ENCODE measurements at regions not wholly inside any gene's neighbourhood (a gene's known extent, or its start where the extent isn't known, plus 50 kb on each side); places are given as distances from the start of the nearest gene placed in this dataset.

DNA sequence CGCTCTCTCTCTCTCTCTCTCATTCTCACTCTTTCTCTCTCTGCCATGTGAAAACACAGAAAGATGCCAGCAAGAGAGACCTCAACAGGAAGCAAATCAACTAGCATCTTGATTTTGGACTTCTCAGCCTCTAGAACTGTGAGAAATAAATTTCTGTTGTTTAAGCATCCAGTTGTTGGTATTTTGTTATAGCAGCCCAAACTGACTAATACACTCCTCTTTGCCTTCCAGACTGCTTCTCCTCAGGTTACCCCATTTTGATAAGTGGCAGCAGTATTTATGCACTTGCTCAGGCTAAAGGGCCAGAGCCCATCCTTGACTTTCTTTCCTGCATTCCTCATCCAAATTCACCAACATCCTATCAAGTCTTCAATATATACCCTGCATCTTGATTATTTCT, 76.6 kb upstream of the NANOGP8 start:
- no peaks in the 10 kb centered on the region for H3K9me3 ChIP-seq
- intact Hi-C loops (cut with DNase I; ENCODE audit: low total_unique reads): no loop called here
- H3K36me3 ChIP-seq: no peaks in the 10 kb centered on the region
- no peaks in the 10 kb centered on the region for H3K27me3 ChIP-seq
- H3K4me3 ChIP-seq: no peak overlapping the region
- H3K4me1 ChIP-seq: no peaks in the 10 kb centered on the region
- no peak for TF ChIP-seq POLR2A (IDR thresholded peaks at IDR 0.05)
- TF ChIP-seq, protein P1, sequence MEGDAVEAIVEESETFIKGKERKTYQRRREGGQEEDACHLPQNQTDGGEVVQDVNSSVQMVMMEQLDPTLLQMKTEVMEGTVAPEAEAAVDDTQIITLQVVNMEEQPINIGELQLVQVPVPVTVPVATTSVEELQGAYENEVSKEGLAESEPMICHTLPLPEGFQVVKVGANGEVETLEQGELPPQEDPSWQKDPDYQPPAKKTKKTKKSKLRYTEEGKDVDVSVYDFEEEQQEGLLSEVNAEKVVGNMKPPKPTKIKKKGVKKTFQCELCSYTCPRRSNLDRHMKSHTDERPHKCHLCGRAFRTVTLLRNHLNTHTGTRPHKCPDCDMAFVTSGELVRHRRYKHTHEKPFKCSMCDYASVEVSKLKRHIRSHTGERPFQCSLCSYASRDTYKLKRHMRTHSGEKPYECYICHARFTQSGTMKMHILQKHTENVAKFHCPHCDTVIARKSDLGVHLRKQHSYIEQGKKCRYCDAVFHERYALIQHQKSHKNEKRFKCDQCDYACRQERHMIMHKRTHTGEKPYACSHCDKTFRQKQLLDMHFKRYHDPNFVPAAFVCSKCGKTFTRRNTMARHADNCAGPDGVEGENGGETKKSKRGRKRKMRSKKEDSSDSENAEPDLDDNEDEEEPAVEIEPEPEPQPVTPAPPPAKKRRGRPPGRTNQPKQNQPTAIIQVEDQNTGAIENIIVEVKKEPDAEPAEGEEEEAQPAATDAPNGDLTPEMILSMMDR (IDR thresholded peaks at IDR 0.05): no peak
- H3K27ac ChIP-seq: no peak overlapping the region
- no peak for DNase-seq

DNA sequence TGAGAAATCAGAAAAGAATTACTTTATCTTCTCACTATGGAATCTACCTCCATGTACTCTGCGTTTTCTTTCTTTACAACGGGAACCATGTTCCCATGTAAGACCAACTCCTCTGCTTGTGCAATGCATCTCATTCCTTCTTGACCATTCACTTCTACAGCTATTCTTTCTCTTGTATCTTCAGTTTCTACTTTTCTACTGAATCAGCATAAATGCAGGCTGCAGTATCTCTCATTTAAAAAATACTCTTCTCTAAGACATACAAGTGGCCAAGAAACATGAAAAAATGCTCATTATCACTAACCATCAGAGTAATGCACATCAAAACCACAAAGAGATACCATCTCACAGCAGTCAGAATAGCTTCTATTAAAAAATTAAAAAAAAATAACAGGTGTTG, 74.1 kb upstream of the NANOGP8 start:
- no peaks in the 10 kb centered on the region for H3K9me3 ChIP-seq
- H3K4me3 ChIP-seq: no peak overlapping the region
- no peaks in the 10 kb centered on the region for H3K27me3 ChIP-seq
- no peaks in the 10 kb centered on the region for H3K36me3 ChIP-seq
- intact Hi-C loops (cut with DNase I; ENCODE audit: low total_unique reads): no loop called here
- no peak for DNase-seq
- TF ChIP-seq, protein P1 (IDR thresholded peaks at IDR 0.05): no peak
- no peak for TF ChIP-seq POLR2A (IDR thresholded peaks at IDR 0.05)
- no peaks in the 10 kb centered on the region for H3K4me1 ChIP-seq
- H3K27ac ChIP-seq: no peak overlapping the region

- intact Hi-C loops (cut with DNase I; ENCODE audit: low total_unique reads): no loop called here
These were observed 66.7 kb upstream of the NANOGP8 start for GRCh38 chr15:35151782-35152181.

GRCh38 chr15:35151381-35151780, 66.3 kb upstream of the NANOGP8 start:
- H3K4me1 ChIP-seq: no peaks in the 10 kb centered on the region
- intact Hi-C loops (cut with DNase I; ENCODE audit: low total_unique reads): no loop called here
- no peak overlapping the region for H3K4me3 ChIP-seq
- no peak overlapping the region for H3K27ac ChIP-seq
- no peaks in the 10 kb centered on the region for H3K9me3 ChIP-seq
- TF ChIP-seq POLR2A (IDR thresholded peaks at IDR 0.05): no peak
- TF ChIP-seq, protein P1 (IDR thresholded peaks at IDR 0.05): no peak
- H3K27me3 ChIP-seq: no peaks in the 10 kb centered on the region
- DNase-seq: no peak
- no peaks in the 10 kb centered on the region for H3K36me3 ChIP-seq

More at GRCh38 chr15:35151782-35152181, 66.7 kb upstream of the NANOGP8 start:
- no peaks in the 10 kb centered on the region for H3K4me1 ChIP-seq
- no peak overlapping the region for H3K4me3 ChIP-seq
- TF ChIP-seq, protein P1 (IDR thresholded peaks at IDR 0.05): no peak
- no peak for TF ChIP-seq POLR2A (IDR thresholded peaks at IDR 0.05)
- no peaks in the 10 kb centered on the region for H3K36me3 ChIP-seq
- no peak overlapping the region for H3K27ac ChIP-seq
- DNase-seq: no peak
- H3K27me3 ChIP-seq: no peaks in the 10 kb centered on the region
- no peaks in the 10 kb centered on the region for H3K9me3 ChIP-seq

GRCh38 chr15:35150361-35150760, 65.3 kb upstream of the NANOGP8 start:
- intact Hi-C loops (cut with DNase I; ENCODE audit: low total_unique reads): no loop called here
- no peaks in the 10 kb centered on the region for H3K9me3 ChIP-seq
- DNase-seq: no peak
- H3K36me3 ChIP-seq: no peaks in the 10 kb centered on the region
- no peaks in the 10 kb centered on the region for H3K27me3 ChIP-seq
- H3K4me3 ChIP-seq: no peak overlapping the region
- peaks cover 0 to under 1% of the 10 kb centered on the region in 2 donors for H3K4me1 ChIP-seq
- no peak overlapping the region for H3K27ac ChIP-seq
- TF ChIP-seq POLR2A (IDR thresholded peaks at IDR 0.05): no peak
- TF ChIP-seq, protein P1 (IDR thresholded peaks at IDR 0.05): no peak
